HL-60 (cell line): ENCODE measurements at regions not wholly inside any gene's neighbourhood (a gene's known extent, or its start where the extent isn't known, plus 50 kb on each side); places are given as distances from the start of the nearest gene placed in this dataset.

ENCODE experiments used
- DNase-seq, 2 experiments: peaks; one replicate each; pipeline ENCODE4 v3.0.0-alpha.2; 2010 to 2020; ENCODE audit warnings: low read depth in 1 of 2, low spot score in 1 of 2
- H3K27ac ChIP-seq: fragments of 250-450 bp; sonication (Bioruptor Pico); replicated peaks from 2 replicates; pipeline ENCODE4 v1.5.1; 2020; ENCODE audit warnings: mild to moderate bottlenecking, moderate library complexity
- H3K27me3 ChIP-seq: fragments of 250-450 bp; sonication (Bioruptor Pico); 2 replicates; pipeline ENCODE4 v1.5.1; 2021; ENCODE audit warnings: mild to moderate bottlenecking, moderate library complexity; ENCODE audit not compliant: insufficient read depth, poor library complexity, severe bottlenecking
- H3K4me3 ChIP-seq: replicated peaks from 2 replicates; pipeline ENCODE4 v1.5.1; 2011; ENCODE audit warnings: mild to moderate bottlenecking, control low read depth, low read length; ENCODE audit not compliant: insufficient read depth
- GABPA ChIP-seq: IDR thresholded peaks from 2 replicates; pipeline ENCODE4 v1.6.1; 2012; ENCODE audit warnings: low read depth
- POLR2AphosphoS5 ChIP-seq: IDR thresholded peaks from 2 replicates; pipeline ENCODE4 v1.6.1; 2012; ENCODE audit warnings: low read depth
- SPI1 ChIP-seq: IDR thresholded peaks from 2 replicates; pipeline ENCODE4 v1.6.1; 2012; ENCODE audit warnings: low read depth, mild to moderate bottlenecking, borderline replicate concordance
- TF ChIP-seq, protein P1 (sequence below): IDR thresholded peaks from 2 replicates; pipeline ENCODE4 v1.6.1; 2012; ENCODE audit warnings: low read depth; ENCODE audit not compliant: insufficient replicate concordance
- TF ChIP-seq, protein P2 (sequence below): IDR thresholded peaks from one replicate; pipeline ENCODE4 v1.5.1; 2011; ENCODE audit warnings: low read length, control low read depth, inconsistent platforms; ENCODE audit not compliant: insufficient read depth

- DNase-seq = no peak
- Histone ChIP-seq H3K27me3 (no peaks in the 10 kb centered on the region), H3K27ac (no peak overlapping the region), H3K4me3 (no peak overlapping the region)
- TF ChIP-seq, protein P1, sequence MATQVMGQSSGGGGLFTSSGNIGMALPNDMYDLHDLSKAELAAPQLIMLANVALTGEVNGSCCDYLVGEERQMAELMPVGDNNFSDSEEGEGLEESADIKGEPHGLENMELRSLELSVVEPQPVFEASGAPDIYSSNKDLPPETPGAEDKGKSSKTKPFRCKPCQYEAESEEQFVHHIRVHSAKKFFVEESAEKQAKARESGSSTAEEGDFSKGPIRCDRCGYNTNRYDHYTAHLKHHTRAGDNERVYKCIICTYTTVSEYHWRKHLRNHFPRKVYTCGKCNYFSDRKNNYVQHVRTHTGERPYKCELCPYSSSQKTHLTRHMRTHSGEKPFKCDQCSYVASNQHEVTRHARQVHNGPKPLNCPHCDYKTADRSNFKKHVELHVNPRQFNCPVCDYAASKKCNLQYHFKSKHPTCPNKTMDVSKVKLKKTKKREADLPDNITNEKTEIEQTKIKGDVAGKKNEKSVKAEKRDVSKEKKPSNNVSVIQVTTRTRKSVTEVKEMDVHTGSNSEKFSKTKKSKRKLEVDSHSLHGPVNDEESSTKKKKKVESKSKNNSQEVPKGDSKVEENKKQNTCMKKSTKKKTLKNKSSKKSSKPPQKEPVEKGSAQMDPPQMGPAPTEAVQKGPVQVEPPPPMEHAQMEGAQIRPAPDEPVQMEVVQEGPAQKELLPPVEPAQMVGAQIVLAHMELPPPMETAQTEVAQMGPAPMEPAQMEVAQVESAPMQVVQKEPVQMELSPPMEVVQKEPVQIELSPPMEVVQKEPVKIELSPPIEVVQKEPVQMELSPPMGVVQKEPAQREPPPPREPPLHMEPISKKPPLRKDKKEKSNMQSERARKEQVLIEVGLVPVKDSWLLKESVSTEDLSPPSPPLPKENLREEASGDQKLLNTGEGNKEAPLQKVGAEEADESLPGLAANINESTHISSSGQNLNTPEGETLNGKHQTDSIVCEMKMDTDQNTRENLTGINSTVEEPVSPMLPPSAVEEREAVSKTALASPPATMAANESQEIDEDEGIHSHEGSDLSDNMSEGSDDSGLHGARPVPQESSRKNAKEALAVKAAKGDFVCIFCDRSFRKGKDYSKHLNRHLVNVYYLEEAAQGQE = no peak
- no peak for TF ChIP-seq GABPA
- TF ChIP-seq POLR2AphosphoS5 = no peak
These were observed 437.0 kb downstream of the FSCB start for GRCh38 chr14:44070046-44070445.

GRCh38 chr14:44053422-44053821, 453.7 kb downstream of the FSCB start:
- H3K4me3 ChIP-seq = no peak overlapping the region
- no peak for DNase-seq
- no peak overlapping the region for H3K27ac ChIP-seq
- no peaks in the 10 kb centered on the region for H3K27me3 ChIP-seq
- no peak for TF ChIP-seq SPI1
- TF ChIP-seq, protein P2, sequence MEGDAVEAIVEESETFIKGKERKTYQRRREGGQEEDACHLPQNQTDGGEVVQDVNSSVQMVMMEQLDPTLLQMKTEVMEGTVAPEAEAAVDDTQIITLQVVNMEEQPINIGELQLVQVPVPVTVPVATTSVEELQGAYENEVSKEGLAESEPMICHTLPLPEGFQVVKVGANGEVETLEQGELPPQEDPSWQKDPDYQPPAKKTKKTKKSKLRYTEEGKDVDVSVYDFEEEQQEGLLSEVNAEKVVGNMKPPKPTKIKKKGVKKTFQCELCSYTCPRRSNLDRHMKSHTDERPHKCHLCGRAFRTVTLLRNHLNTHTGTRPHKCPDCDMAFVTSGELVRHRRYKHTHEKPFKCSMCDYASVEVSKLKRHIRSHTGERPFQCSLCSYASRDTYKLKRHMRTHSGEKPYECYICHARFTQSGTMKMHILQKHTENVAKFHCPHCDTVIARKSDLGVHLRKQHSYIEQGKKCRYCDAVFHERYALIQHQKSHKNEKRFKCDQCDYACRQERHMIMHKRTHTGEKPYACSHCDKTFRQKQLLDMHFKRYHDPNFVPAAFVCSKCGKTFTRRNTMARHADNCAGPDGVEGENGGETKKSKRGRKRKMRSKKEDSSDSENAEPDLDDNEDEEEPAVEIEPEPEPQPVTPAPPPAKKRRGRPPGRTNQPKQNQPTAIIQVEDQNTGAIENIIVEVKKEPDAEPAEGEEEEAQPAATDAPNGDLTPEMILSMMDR = no peak

DNA sequence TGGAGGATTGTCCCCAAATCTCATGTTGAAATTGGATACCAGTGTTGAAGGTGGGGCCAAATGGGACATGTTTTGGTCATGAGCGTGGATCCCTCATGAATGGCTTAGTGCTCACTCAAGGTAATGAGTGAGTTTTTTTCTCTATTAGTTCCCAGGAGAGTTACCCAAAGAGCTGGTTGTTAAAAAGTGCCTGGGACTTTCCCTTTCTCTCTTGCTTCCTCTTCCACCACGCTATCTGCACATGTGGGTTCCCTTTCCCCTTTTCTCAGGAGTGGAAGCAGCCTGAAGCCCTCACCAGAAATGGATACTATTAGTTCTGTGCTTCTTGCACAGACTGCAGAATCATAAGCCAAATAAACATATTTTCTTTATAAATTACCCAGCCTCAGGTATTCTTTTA, 465.4 kb downstream of the FSCB start:
- TF ChIP-seq, protein P1 = no peak
- peak; percentile 54; the same call in 1 of the 2 replicates for TF ChIP-seq SPI1
- H3K27me3 ChIP-seq = no peaks in the 10 kb centered on the region
- H3K4me3 ChIP-seq = no peak overlapping the region
- no peak overlapping the region for H3K27ac ChIP-seq
- peak in 1 of 2 experiments; percentile 4 for DNase-seq

DNA sequence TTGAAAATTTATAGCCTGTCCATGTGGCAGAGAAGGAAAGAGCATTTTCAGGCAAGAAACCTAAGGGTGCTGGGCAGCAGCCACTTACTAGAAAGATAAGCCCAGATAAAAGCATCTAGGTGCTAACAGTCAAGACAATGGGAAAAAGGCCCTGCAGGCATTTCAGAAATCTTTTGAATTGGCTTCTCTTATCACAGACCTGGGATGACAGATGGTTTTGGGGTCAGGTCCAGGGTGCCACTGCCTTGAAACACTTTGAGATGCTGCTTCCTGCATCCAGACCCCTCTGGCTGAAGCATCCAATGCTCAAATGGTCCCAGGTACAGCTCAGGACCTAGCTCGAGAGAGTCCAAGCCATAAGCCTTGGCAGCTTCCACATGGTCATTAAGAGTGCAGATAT, 466.5 kb downstream of the FSCB start:
- H3K27ac ChIP-seq = no peak overlapping the region

More for the DNA sequence above, 466.5 kb downstream of the FSCB start:
- TF ChIP-seq, protein P1 = no peak
- no peak for TF ChIP-seq SPI1
- TF ChIP-seq, protein P2 = no peak
- no peaks in the 10 kb centered on the region for H3K27me3 ChIP-seq
- H3K4me3 ChIP-seq = no peak overlapping the region
- DNase-seq = no peak
